K562 (cell line): ENCODE measurements at regions not wholly inside any gene's neighbourhood (a gene's known extent, or its start where the extent isn't known, plus 50 kb on each side); places are given as distances from the start of the nearest gene placed in this dataset.

Experiments
- BHLHE40 ChIP-seq: IDR thresholded peaks from 2 replicates; pipeline ENCODE4 v1.6.1; 2011; ENCODE audit warnings: low read length, improper control_type of control experiment
- BRCA1 ChIP-seq, 2 experiments: fragments of 450-650 bp in 1 of 2; sonication (generic) in 1 of 2; formaldehyde crosslinking in 1 of 2; IDR thresholded peaks; 2 replicates each; pipeline versions ENCODE4 v1.5.0 to v1.6.1; 2017 to 2020; ENCODE audit warnings: mild to moderate bottlenecking in 1 of 2, missing genetic modification reagents in 1 of 2
- GABPB1 ChIP-seq: sonication (generic); formaldehyde crosslinking; IDR thresholded peaks from 2 replicates; pipeline ENCODE4 v1.8.0; 2022; ENCODE audit warnings: mild to moderate bottlenecking, missing genetic modification reagents
- MAFF ChIP-seq: IDR thresholded peaks from 2 replicates; pipeline ENCODE4 v1.6.1; 2012; ENCODE audit warnings: low read length, improper control_type of control experiment
- MEF2D ChIP-seq: conservative IDR thresholded peaks from 2 replicates; pipeline ENCODE4 v1.6.1; 2016; ENCODE audit warnings: low read depth, missing genetic modification characterization, missing compliant biosample characterization
- NFATC3 ChIP-seq: fragments of 450-650 bp; IDR thresholded peaks from 2 replicates; pipeline ENCODE4 v1.6.1; 2017; ENCODE audit warnings: mild to moderate bottlenecking
- NR2F6 ChIP-seq: fragments of 450-650 bp; formaldehyde crosslinking; IDR thresholded peaks from 2 replicates; pipeline ENCODE4 v1.4.0; 2020; ENCODE audit warnings: mild to moderate bottlenecking
- RB1 ChIP-seq: fragments of 450-650 bp; IDR thresholded peaks from 2 replicates; pipeline ENCODE4 v1.6.1; 2017; ENCODE audit warnings: low read depth, mild to moderate bottlenecking
- RBM22 ChIP-seq: fragments of 200-400 bp; formaldehyde crosslinking; IDR thresholded peaks from 2 replicates; pipeline ENCODE4 v1.6.1; 2018; ENCODE audit warnings: low read length, low read depth; ENCODE audit not compliant: poor library complexity, severe bottlenecking
- RFX7 ChIP-seq: fragments of 250-450 bp; sonication (Bioruptor Pico); IDR thresholded peaks from 2 replicates; pipeline ENCODE4 v1.5.1; 2021; ENCODE audit warnings: mild to moderate bottlenecking
- SMARCB1 ChIP-seq: IDR thresholded peaks from 2 replicates; pipeline ENCODE4 v1.6.1; 2011; ENCODE audit warnings: improper control_type of control experiment, low read depth; ENCODE audit not compliant: insufficient read length
- SMARCE1 ChIP-seq: fragments of 450-650 bp; IDR thresholded peaks from 2 replicates; pipeline ENCODE4 v1.7.1; 2016; ENCODE audit warnings: mild to moderate bottlenecking
- SUPT5H ChIP-seq: fragments of 450-650 bp; IDR thresholded peaks from 2 replicates; pipeline ENCODE4 v1.6.1; 2016
- TRIM24 ChIP-seq, 2 experiments: fragments of 450-650 bp; IDR thresholded peaks; 2 replicates each; pipeline ENCODE4 v1.6.1; 2016
- ZBTB8A ChIP-seq: fragments of 450-650 bp; IDR thresholded peaks from 2 replicates; pipeline ENCODE4 v1.6.1; 2018; ENCODE audit warnings: mild to moderate bottlenecking, moderate library complexity; ENCODE audit not compliant: partially characterized antibody
- ZKSCAN8 ChIP-seq: fragments of 200-800 bp; sonication (Bioruptor generic); IDR thresholded peaks from 2 replicates; pipeline ENCODE4 v1.6.1; 2016; ENCODE audit warnings: missing genetic modification characterization, missing compliant biosample characterization
- ZNF274 ChIP-seq: IDR thresholded peaks from 2 replicates; pipeline ENCODE4 v1.6.1; 2011; ENCODE audit warnings: low read depth, mild to moderate bottlenecking, low read length, moderate library complexity, borderline replicate concordance
- ZNF282 ChIP-seq: sonication (generic); formaldehyde crosslinking; IDR thresholded peaks from 2 replicates; pipeline ENCODE4 v1.8.1; 2023; ENCODE audit warnings: missing genetic modification reagents
- ZNF41 ChIP-seq: fragments of 250-450 bp; sonication (Bioruptor Pico); conservative IDR thresholded peaks from 2 replicates; pipeline ENCODE4 v1.4.0; 2020; ENCODE audit warnings: mild to moderate bottlenecking
- ZNF699 ChIP-seq: fragments of 250-450 bp; sonication (Bioruptor Pico); IDR thresholded peaks from 2 replicates; pipeline ENCODE4 v1.8.0; 2021; ENCODE audit warnings: mild to moderate bottlenecking, moderate library complexity; ENCODE audit not compliant: insufficient replicate concordance
- ZSCAN32 ChIP-seq: fragments of 450-650 bp; formaldehyde crosslinking; IDR thresholded peaks from 2 replicates; pipeline ENCODE4 v1.4.0; 2020; ENCODE audit warnings: mild to moderate bottlenecking, moderate library complexity
- ZZZ3 ChIP-seq: fragments of 450-650 bp; IDR thresholded peaks from 2 replicates; pipeline ENCODE4 v1.6.1; 2016; ENCODE audit warnings: antibody characterized with exemption, mild to moderate bottlenecking, moderate library complexity
- TF ChIP-seq, protein P1 (sequence below): sonication (generic); formaldehyde crosslinking; IDR thresholded peaks from 2 replicates; pipeline ENCODE4 v1.8.1; 2023; ENCODE audit warnings: missing genetic modification reagents, mild to moderate bottlenecking, borderline replicate concordance
- TF ChIP-seq, protein P2 (sequence below): fragments of 150-350 bp; conservative IDR thresholded peaks from 2 replicates; pipeline ENCODE4 v1.6.1; 2014; ENCODE audit warnings: low read length
- TF ChIP-seq, protein P3 (sequence below): fragments of 250-450 bp; sonication (Bioruptor Pico); IDR thresholded peaks from 2 replicates; pipeline ENCODE4 v1.8.0; 2021; ENCODE audit warnings: moderate library complexity, mild to moderate bottlenecking, inconsistent platforms

DNA sequence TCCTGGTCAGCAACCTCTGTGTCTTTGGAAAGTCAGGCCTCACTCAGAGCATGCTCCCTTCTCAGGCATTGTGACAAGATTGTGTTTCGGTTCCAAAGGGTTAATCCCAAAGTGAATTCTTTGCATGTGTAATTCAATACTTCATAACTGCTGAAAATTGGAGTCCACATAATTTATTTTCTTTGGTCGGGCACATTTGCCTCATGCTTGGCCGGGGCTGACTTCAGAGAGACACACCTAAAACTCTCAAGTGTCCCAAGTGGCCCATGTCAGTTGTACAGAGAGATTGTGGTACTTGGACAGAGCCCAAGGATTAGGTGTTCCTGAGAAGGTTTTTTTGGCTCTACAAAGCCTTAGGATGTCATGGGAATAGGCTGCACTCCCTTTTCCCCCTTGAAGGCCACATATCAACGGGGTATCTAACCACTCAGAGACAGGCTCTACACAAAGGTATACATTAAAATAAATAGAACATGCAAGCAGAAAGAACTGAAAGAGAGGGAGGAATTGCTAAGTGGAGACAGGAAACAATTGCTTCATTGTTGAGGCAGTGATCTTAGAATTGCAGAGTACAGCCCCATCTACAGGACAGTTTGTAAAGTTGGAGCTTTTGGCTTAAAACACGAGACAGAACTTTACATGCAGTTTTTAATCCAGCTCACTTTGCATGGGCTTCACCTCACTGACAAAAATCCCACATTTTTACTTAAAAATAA lies 1232.3 kb upstream of the ZEB2 start (continued):
- TF ChIP-seq, protein P1, sequence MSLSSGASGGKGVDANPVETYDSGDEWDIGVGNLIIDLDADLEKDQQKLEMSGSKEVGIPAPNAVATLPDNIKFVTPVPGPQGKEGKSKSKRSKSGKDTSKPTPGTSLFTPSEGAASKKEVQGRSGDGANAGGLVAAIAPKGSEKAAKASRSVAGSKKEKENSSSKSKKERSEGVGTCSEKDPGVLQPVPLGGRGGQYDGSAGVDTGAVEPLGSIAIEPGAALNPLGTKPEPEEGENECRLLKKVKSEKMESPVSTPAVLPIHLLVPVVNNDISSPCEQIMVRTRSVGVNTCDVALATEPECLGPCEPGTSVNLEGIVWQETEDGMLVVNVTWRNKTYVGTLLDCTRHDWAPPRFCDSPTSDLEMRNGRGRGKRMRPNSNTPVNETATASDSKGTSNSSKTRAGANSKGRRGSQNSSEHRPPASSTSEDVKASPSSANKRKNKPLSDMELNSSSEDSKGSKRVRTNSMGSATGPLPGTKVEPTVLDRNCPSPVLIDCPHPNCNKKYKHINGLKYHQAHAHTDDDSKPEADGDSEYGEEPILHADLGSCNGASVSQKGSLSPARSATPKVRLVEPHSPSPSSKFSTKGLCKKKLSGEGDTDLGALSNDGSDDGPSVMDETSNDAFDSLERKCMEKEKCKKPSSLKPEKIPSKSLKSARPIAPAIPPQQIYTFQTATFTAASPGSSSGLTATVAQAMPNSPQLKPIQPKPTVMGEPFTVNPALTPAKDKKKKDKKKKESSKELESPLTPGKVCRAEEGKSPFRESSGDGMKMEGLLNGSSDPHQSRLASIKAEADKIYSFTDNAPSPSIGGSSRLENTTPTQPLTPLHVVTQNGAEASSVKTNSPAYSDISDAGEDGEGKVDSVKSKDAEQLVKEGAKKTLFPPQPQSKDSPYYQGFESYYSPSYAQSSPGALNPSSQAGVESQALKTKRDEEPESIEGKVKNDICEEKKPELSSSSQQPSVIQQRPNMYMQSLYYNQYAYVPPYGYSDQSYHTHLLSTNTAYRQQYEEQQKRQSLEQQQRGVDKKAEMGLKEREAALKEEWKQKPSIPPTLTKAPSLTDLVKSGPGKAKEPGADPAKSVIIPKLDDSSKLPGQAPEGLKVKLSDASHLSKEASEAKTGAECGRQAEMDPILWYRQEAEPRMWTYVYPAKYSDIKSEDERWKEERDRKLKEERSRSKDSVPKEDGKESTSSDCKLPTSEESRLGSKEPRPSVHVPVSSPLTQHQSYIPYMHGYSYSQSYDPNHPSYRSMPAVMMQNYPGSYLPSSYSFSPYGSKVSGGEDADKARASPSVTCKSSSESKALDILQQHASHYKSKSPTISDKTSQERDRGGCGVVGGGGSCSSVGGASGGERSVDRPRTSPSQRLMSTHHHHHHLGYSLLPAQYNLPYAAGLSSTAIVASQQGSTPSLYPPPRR (CRISPR knock-in tag), result no peak
- TF ChIP-seq ZSCAN32 (no peak), ZNF274 (no peak), ZNF282 (CRISPR knock-in tag) (no peak), RB1 (no peak), SMARCB1 (no peak), SUPT5H (no peak), ZNF41 (no peak), MEF2D (tag) (no peak), NR2F6 (CRISPR knock-in tag) (no peak), ZZZ3 (no peak; the same call in 1 of the 2 replicates), SMARCE1 (no peak), BRCA1 (IDR thresholded peaks at IDR 0.05) (no peak), BRCA1 (CRISPR knock-in tag; IDR thresholded peaks at IDR 0.05) (no peak), MAFF (no peak), RFX7 (no peak), NFATC3 (no peak), ZNF699 (CRISPR knock-in tag) (no peak), BHLHE40 (no peak), GABPB1 (CRISPR knock-in tag) (no peak), ZBTB8A (no peak), RBM22 (no peak), TRIM24 (IDR thresholded peaks at IDR 0.05) (peak in 1 of 2 experiments; percentile 64; a peak in 2 of 4 replicates), ZKSCAN8 (CRISPR knock-in tag) (no peak)
- TF ChIP-seq, protein P2, sequence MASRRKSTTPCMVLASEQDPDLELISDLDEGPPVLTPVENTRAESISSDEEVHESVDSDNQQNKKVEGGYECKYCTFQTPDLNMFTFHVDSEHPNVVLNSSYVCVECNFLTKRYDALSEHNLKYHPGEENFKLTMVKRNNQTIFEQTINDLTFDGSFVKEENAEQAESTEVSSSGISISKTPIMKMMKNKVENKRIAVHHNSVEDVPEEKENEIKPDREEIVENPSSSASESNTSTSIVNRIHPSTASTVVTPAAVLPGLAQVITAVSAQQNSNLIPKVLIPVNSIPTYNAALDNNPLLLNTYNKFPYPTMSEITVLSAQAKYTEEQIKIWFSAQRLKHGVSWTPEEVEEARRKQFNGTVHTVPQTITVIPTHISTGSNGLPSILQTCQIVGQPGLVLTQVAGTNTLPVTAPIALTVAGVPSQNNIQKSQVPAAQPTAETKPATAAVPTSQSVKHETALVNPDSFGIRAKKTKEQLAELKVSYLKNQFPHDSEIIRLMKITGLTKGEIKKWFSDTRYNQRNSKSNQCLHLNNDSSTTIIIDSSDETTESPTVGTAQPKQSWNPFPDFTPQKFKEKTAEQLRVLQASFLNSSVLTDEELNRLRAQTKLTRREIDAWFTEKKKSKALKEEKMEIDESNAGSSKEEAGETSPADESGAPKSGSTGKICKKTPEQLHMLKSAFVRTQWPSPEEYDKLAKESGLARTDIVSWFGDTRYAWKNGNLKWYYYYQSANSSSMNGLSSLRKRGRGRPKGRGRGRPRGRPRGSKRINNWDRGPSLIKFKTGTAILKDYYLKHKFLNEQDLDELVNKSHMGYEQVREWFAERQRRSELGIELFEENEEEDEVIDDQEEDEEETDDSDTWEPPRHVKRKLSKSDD, result no peak
- TF ChIP-seq, protein P3, sequence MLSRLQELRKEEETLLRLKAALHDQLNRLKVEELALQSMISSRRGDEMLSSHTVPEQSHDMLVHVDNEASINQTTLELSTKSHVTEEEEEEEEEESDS (CRISPR knock-in tag), result no peak
